HG02623 (cell line): ENCODE measurements at regions not wholly inside any gene's neighbourhood (a gene's known extent, or its start where the extent isn't known, plus 50 kb on each side); places are given as distances from the start of the nearest gene placed in this dataset.

Experiments
- ATAC-seq: cut with Tn5 transposase; IDR thresholded peaks from one replicate; pipeline ENCODE4 v1.9.1; 2021; ENCODE audit warnings: moderate library complexity; ENCODE audit not compliant: unreplicated experiment

DNA sequence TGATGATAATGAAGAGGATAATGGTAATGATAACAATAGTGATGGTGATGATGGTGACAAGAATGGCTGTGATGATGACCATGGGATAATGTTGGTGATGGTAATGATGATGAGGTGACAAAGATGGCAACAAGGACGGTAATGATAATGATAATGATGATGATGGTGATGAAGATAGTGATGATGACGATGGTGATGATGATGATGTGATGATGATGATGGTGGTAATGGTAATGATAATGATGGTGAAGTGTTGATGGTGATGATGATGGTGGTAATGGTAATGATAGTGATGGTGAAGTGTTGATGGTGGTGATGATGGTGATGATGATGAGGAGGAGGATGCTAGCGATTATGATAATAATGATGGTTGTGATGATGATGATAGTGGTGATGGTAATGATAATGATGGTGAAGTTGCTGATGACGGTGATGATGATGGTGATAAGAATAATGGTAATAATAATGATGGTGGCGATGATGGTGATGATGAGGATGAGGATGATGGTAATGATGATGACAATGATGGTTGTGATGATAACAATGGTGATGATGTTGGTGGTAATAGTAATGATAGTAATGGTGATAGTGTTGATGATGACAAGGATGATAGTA is 54.7 kb upstream of the OPCML start:
- ATAC-seq = no peak

DNA sequence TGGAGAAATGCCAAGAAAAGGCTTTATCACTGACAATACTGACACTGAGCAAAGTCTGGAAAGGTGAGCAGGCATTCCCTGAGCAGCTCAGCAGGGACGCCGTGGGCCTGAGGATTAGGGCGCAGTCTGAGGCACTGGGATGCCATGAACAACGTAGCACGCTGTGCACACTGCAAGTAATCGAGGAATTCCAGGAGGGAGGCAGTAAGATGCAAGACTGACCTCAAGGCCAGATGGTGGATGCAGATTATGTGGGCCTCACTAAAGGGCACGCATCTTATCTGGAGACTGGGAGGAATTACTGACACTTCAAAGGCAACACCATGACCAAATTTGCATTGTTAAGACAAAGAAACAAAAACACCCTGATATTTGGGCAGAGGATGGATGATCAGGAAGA is 50.4 kb upstream of the OPCML start:
- ATAC-seq = no peak

DNA sequence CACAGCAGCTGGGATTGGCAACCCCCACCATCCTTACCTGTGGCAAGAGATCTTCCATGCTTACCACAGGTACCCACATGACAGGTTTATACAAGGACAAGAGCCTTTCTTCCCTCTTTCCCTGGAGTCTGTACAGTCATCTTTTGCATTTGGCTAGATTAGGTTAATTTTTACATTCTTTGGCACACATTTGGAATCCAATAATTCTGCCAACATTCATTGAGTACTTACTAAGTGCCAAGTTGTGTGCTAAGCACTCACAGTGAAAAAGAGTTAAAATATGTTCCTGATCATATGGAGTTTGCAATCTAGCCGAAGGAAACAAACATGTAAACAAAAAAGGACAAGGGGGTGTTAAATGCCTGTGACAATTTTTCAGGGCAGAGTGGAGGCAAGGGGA is 50.0 kb upstream of the OPCML start:
- no peak for ATAC-seq
